ENCODE measurements at regions not wholly inside any gene's neighbourhood (a gene's known extent, or its start where the extent isn't known, plus 50 kb on each side); places are given as distances from the start of the nearest gene placed in this dataset.

DNA sequence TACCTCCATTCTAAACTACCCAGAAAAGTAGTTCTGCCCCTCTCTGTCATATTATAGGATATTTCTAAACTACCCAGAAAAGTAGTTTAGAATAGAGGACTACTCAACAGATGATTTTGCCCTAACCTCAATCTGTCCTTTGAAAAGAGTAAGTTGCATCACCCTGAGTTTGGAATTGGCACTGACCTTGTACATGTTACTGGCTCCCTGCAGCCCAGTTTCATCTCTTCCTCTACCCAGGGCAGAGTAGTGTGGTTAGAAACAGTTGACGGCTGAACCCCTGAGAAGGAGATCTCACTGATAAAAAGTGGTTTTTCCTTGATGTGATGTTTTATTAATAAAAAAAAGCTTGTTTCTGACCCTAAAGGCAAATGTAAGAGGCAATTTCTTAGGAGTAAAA, 340.5 kb upstream of the NECTIN3 start:
- DNase-seq, result no peak

DNA sequence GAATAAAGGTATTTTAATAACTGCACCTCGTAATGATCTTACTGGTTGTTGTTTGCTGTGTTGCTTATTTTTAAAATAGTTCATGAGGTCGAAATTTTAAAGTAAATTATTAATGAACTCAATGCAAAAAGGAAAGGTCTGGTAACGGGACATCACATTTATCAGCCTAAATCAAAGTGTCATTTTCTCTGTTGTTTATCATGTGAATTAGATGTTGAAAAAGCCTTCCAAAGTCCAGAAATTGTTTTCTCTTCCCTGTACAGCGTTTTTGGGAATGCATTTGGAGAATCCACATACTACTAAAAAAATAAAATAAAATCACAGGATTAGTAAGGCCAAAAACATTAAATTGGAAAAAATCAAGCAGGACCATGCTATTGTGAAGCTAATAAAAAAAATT, 339.2 kb upstream of the NECTIN3 start:
- no peak for DNase-seq

DNA sequence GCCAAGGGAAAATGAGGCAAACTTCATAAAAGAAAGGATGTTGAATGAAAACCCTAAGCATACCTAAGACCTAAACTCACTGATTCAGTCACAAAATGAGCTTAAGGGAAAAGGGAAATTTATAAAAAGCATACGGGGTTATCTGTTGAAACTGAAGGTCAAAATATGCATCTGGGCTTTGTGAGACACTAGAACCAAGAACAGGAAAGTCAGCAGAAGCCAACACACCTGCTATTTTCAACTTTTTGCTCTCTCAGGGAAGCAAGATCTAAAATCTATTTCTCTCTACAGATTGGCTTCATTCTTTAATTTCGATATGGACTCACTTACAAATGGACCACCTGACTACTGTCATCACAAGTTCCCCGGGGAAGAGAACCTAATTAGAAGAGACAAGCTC, 338.6 kb upstream of the NECTIN3 start:
- no peak for DNase-seq

DNA sequence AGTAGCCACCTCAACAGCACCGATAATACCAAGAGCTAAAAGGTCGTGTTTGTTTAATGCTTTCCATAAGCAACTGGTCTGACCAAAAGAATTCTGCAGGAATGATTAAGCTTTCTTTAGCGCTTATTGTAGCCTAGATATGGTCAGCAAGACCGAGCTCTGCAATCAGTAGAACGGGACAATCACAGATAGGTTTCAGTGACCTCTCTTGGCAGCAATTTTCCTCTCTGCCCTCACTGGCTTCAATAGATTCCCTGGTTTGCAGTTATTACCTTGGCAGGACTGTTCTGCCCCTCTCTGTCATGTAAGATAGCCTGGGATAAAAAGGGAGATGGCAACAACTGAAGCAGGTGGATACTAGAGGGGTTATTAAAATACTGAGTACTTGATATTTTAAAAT, 337.1 kb upstream of the NECTIN3 start:
- DNase-seq, result no peak

DNA sequence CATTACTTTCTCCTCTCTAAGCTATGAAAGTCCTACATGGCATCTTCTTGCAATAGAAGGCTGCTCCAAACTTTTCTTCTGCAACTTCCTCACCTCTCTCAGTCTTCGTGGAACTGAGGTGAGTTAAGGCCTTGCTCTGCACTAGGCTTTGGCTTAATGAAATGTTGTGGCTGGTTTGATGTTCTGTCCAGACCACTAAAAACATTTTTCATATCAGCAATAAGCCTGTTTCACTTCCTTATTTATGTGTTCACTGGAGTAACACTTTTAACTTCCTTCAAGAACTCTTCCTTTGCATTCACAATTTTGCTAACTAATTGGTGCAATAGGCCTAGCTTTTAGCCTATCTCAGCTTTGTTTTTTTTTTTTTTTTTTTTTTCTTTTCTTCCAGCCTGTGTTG, 335.3 kb upstream of the NECTIN3 start:
- no peak for DNase-seq

DNA sequence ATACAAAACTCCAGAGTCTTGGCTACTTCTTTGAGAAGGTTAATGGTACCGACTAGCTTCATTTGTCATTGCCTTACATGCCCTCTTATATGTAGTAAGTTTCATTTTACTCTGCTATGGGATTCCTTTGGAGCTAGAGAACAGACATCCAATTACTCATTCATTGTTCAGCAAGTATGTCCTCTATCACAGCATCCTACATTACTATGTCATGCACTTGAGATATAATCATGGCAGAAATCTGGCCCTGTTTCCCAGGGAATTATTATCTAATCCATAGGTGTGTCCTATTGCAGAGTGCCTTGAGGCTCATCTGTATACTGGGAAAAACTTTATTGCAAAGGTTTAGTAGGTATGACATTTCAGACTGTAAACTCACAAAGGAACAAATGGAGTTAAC, 333.1 kb upstream of the NECTIN3 start:
- no peak for DNase-seq

DNA sequence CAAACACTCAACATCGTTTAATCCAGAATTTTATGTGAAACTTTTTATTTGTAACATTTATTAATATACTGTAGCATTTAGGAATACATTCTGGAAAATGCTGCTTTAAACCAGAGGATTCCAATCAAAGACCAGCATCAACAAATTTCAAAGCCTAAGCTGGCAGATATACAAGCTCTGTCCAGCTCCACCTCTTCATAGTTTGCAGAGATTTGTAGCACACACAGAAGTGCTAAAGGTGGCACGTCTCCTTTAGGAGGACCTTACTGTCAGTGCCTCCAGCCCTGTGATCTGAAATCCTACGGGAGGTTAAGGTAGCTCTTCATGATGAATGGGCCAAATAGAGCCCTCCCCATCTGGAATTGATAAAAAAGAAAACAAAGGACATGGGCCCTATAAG, 329.7 kb upstream of the NECTIN3 start:
- no peak for DNase-seq

DNA sequence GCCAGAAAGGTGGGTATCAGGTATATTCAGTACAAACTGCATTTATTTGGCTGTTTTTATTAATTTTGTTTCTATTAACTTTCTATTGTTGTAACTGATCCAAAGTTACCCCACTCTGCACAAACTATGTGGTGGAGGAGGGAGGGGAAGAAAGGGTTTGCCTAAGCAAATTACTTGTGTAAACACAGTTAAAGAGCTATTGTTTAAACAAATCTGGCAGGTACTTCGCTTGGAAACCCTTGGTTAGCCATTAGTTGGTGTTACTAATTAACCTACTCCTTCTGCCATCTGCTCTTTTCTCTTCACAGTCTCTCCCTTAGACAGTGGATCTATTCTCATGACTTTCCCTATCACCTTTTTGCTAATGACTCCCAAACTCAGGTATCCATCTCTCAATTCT, 328.4 kb upstream of the NECTIN3 start:
- DNase-seq, result no peak

DNA sequence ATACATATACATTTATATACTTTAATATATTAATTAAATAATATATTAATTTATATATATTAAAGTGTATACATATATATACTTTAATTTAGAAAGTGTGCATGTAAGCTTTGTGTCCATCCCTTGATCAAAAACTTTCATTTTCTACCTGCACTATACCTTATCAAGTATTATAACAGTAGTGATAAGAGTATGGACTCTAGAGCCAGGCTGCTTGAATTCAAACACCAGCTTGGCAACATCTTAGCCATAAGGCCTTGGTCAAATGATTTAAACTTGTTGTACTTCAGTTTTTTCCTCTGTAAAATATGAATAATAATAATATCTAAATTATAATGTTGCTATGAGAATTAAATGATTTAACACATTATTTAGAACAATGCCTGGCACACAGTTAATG, 327.6 kb upstream of the NECTIN3 start:
- no peak for DNase-seq

DNA sequence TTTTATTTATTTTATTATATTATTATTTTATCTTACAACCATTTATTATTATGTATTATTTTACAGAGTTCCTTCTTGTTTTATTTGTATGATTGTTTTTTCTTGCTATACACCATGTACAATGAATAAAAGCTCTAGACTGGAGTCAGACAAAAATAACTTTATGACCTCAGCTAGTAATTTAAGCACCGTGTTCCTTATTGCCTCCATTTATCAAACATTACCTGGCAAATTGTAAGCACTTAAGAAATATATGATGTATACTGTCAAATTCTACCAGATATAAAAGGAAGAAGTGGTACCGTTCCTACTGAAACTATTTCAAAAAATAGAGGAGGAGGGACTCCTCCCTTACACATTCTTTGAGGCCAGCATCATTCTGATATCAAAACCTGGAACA, 326.9 kb upstream of the NECTIN3 start:
- DNase-seq, result no peak

DNA sequence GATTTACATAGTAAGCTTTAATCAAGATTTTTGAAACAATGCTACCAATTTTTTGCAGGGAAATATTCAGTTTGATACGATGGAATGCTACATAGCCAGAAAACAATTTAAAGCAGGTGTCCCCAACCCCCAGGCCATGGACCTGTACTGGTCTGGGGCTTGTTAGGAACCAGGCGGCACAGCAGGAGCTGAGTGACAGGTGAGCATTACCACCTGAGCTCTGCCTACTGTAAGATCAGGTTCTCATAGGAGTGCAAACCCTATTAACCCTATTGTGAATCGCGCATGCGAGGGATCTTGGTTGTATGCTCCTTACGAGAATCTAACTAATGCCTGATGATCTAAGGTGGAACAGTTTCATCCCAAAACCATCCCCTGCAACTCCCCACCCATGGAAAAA, 322.6 kb upstream of the NECTIN3 start:
- DNase-seq, result no peak

DNA sequence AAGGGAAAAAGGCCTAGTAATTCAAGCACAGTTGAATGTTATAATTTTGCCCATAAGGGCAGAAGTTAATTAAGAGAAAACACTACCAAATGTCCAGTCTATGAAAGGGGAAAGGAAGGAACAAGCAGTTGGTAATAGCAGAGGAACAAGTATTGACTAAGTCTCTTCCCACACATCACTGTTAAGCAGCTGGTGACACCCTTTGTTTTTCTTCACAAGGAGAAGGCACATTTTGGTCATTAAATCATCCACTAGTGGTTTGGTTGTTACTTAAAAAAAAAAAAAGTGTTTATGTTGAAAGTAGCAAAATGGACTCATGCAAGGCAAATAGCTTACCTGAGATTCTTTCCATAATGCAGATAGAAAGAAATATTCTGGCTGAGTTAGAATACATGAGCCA, 321.4 kb upstream of the NECTIN3 start:
- DNase-seq, result no peak

DNA sequence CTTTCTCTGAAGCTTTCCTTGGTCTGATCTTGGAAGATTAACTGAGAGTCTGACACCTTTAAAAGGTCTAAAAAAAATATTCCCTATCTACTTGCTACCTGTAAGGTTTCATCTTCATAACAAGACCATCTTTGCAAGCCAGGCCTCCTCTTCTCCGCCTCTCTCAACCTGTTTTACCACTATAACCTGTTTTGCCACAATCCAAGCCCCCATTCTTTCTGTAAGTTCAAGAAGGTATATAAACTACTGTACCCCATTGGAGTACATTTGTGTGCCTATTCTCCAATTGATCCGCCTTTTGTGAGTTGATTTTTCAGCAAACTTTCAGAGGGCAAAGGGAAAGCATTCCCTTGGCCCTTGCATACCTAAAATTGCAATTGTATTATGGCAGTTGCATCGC, 319.3 kb upstream of the NECTIN3 start:
- no peak for DNase-seq

DNA sequence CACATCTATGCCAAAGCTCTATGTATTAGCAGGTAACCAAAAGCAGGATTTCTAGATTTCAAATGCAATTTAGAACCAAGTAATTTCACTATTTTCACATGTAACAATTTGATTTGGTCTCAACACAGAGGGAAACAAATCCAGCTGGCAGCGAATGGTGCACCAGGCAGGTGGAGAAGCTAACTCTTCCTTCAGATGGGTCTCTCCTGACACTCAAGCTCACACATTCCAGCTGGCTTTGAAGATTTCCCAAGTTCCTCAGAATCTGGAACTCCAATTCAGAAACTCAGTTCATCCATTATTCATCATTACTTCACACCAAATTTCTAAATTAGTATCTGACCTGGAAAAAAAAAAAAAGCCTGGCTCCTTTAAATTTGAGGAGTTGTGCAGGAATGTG, 318.1 kb upstream of the NECTIN3 start:
- no peak for DNase-seq

DNA sequence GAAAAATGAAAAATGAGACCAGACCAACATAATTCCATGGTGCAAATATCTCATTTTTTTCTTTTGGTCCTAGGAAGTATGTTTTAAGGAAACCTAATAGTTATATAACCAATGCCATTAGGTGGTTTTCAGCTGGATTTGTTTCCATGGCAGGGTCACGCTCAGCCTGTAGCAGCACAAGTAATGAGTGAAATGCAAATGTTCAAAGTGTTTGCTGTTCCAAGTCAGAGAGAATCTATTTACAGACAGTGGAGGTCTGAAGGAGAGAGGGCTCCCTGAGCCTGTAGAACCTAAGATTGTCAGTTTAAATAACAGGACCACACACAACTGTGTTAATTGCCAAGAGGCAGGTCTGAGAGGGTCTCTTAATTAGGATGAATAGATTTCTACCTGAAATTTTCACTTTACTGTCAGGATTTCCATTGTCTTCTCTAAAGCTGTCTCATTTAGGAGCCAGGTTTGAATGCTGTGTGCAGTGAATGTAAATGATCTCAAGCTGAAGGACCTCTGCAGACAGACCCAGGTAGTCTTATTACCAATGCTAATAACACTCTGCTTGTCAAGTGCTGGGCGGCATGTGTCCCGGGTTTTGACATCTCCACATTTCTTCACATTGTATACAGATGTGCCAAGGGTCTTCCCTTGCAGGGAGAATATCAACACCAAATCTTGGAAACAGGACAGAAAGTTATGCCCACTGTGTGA, 317.3 kb upstream of the NECTIN3 start:
- DNase-seq, result no peak

DNA sequence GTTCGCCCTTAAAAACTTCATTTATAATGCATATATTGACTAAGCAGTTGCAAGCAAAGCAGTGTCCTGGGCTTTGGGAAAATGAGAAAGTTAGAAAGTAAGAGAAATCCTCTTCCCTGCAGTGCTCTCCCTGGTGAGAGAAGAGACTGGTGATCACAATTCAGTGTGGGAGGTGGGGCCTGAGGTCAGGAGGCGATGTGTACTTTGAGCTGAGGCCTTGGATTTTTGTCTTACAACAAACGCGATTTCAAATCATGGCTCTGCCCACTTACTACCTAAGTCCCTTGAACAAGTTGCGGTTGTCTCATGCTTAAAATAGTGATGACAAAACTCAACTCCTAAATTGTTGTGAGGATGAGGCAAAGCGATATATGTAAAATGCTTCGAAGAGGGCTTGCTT, 316.3 kb upstream of the NECTIN3 start:
- DNase-seq, result no peak

DNA sequence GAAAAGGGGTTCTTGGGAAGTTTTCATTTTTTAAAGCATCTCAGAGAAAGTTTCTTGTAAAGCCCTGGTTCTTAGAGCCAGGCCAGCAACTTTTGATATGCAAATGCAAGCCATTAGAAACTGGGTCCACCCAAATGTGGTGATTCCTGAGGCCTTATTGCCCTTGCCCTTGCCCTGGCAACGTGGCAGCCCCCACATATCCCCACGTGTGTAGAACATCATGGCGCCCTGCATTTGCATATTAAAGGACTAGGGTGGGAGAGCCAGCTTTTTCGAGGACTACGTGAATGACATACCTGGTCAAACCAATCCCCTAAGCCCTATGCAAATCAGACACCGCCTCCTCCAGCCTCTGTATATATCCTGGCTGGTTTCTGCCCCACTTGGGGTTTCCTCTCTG, 314.9 kb upstream of the NECTIN3 start:
- no peak for DNase-seq

DNA sequence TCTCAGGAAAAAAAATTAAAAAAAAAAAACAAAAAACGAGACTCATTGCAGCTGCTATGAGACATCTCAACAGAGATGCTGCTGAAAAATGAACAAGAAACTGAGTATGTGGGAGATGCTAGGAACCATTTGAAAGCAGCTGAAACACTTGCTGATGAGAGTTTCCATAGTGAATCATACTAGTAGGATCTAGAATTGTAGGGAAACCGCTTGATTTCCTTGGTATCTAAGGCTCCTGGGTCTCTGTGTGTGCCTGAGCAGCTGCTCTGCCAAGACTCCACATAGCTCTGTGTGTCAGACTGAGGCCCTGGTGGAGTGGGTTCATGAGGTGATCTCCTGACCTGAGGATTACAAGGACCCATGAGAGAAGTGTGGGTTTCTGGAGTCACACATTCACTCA, 313.4 kb upstream of the NECTIN3 start:
- DNase-seq, result no peak

DNA sequence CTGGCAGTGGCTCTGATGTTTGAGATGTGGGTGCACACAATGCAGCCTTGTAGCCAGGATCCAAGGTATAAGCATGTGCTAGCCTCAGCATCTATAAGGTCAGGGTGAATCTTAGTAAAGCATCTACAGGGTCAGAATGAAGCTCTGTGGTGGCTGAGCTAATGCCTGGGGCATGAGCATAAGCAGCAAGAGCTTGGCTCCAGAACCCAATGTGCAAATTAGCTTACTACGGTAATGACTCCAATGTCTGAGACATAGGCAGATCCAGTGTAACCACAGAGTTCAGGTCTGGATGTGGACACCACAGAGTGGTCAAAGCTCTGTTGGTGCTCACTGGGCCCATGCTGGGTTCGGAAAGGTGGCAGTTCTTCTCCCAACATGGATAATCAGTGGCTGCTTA, 304.5 kb upstream of the NECTIN3 start:
- DNase-seq, result no peak

DNA sequence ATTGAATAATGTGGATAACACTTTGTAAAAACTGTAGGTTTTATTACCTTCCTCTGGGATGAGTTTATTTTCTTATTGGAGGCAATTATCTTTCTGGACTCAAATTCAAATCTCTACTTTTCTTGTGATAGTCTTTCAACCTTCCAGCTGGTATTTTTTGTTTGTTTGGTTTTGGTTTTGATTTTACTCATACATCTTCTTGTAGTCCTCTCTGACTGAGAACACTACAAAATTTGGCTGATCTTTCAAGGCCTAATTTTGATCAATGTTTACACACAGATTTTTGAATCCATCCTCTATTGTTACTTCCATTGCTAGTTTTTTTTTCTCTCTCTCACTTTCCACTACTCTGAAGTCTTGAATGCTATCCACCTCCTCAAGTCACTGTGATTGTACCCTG, 303.8 kb upstream of the NECTIN3 start:
- no peak for DNase-seq

DNA sequence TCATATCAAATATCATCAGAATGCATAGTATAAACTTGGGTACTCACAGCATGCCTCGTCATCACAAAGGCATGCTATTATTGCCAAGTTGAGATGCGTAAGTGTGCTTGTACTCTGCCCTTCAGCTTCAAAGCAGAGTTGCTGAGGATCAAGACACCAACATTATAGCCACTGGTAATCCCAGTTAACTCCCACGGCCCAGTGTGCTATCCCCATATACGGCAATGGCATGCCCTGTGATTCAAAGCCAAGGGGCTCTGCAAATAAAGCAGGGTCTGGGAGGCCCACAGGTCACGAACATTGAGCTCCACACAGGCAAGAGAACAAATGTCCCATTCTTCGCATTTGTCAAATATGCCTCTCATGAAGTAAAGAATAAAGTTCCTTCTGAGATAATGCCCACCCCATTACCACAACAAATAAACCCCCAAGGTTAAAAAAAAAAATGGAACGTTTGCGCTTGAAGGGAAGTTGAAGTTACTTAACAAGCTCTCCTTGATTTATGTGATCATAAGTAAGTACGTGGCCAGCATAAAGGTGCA, 298.1 kb upstream of the NECTIN3 start:
- peak; percentile 70 for DNase-seq

DNA sequence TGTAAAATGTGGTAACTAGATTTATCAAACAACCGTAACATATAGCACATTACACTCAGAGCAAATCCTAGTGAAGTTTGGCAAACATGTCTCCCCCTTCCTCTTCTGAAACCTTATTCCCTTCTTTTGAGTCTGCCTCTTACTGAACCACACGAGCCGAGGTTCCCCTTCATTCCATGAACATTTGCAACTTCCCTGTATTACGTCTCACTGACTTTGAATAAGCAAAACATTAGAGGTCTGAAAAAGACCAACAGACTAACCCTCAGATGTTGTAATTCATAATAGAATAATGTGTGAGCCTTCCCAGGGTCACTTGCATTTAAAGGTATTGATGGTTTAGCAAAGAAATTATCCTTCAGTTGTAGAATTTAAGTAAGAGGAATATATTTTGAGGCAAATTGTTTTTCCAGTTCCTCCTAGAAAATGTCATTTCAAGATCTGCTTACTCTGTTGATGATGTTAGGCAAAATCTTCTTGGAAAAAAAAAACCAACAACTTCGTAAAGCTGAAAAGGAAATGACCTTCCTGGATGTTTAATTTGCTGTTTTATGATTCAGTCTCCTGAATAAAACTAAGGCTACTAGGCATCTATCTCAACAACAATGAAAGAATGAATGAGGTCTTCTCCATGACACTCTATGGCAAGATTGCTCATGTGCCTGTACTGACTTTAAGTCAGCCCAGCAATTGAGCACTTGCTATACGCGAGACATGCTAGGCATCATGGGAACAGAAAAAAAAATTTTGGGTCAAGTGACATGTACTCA, 296.9 kb upstream of the NECTIN3 start:
- DNase-seq, result no peak

DNA sequence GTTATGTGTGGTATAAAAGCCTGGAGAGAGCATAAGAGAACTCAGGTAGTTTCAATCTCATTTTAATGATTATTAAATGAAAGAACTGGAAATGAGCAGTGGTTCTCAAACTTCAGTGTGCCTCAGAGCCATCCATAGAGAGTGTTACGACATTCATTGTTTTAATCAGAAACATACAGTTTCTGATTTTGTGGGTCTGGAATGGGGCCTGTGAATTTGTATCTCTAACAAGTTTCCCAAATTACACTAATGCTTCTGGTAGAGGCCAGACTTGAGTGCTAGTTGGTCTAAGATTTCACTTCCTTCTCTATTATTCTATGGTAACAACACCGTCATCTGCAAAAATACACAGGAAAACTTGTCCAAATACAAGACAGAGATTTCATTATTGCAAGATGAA, 292.0 kb upstream of the NECTIN3 start:
- DNase-seq, result no peak

DNA sequence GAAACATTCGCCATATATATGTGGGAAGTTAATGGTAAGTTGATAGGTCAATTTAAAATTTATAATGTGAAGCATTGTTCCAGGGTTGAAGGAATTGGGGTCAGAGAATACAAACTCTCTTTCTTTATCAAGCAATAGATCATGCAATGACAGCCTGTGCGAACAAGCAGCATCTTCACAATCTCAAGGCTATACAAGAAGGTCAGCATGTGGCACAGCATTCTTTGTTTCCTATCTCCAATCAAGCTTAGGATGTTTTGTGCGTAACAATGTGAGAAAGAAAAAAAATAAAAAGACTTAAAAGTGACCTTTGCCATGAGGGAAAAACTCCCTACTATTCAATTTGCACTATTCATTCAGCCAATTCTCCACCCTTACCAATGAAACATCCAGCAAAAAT, 288.1 kb upstream of the NECTIN3 start:
- DNase-seq, result no peak

DNA sequence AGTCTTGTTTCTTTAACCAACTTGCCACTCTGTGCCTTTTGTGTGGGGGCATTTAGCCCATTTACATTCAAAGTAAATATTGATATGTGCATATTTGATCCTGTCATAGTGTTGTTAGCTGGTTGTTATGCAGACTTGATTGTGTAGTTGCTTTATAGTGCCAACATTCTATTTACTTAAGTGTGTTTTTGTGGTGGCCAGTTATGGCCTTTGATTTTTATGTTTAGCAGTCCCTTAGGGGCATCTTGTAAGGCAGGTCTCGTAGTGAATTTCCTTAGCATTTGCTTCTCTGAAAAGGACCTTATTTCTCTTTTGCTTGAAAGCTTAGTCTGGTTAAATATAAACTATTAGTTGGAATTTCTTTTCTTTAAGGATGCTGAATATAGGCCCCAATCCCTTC, 282.8 kb upstream of the NECTIN3 start:
- DNase-seq, result no peak
